H1 (cell line): ENCODE measurements at regions not wholly inside any gene's neighbourhood (a gene's known extent, or its start where the extent isn't known, plus 50 kb on each side); places are given as distances from the start of the nearest gene placed in this dataset.

Source experiments
- CREB1 ChIP-seq: IDR thresholded peaks from 2 replicates; pipeline ENCODE4 v1.6.1; 2012; ENCODE audit warnings: inconsistent platforms
- FOSL1 ChIP-seq: IDR thresholded peaks from 2 replicates; pipeline ENCODE4 v1.6.1; 2011; ENCODE audit warnings: mild to moderate bottlenecking, low read depth, low read length, moderate library complexity; ENCODE audit not compliant: insufficient read depth
- HDAC2 ChIP-seq, 2 experiments: fragments of 300-600 bp in 1 of 2; sonication (generic) in 1 of 2; IDR thresholded peaks; 2 replicates each; pipeline ENCODE4 v1.6.1; 2011 to 2012; ENCODE audit warnings: low read depth in 2 of 2, low read length in 2 of 2, mild to moderate bottlenecking in 2 of 2, moderate library complexity in 2 of 2, borderline replicate concordance in 1 of 2, inconsistent platforms in 1 of 2
- POLR2AphosphoS5 ChIP-seq: IDR thresholded peaks from 2 replicates; pipeline ENCODE4 v1.6.1; 2011; ENCODE audit warnings: low read depth, low read length
- SIN3A ChIP-seq, 2 experiments: IDR thresholded peaks in 1 of 2; conservative IDR thresholded peaks in 1 of 2; 2 replicates each; pipeline ENCODE4 v1.6.1; 2011 to 2012; ENCODE audit warnings: low read length in 2 of 2, improper control_type of control experiment in 1 of 2, low read depth in 1 of 2, mild to moderate bottlenecking in 1 of 2
- SIX5 ChIP-seq: IDR thresholded peaks from 2 replicates; pipeline ENCODE4 v1.6.1; 2011; ENCODE audit warnings: mild to moderate bottlenecking, low read depth, low read length
- TF ChIP-seq, protein P1 (sequence below), 3 experiments: IDR thresholded peaks; 1 replicate in 2 of 3; 2 replicates in 1 of 3; pipeline versions ENCODE4 v1.5.1 to v1.6.1; 2011; ENCODE audit warnings: low read length in 3 of 3, mild to moderate bottlenecking in 3 of 3, inconsistent platforms in 2 of 3, low read depth in 1 of 3, moderate library complexity in 1 of 3; ENCODE audit not compliant: insufficient read depth in 1 of 3; ENCODE audit errors: control extremely low read depth in 1 of 3

DNA sequence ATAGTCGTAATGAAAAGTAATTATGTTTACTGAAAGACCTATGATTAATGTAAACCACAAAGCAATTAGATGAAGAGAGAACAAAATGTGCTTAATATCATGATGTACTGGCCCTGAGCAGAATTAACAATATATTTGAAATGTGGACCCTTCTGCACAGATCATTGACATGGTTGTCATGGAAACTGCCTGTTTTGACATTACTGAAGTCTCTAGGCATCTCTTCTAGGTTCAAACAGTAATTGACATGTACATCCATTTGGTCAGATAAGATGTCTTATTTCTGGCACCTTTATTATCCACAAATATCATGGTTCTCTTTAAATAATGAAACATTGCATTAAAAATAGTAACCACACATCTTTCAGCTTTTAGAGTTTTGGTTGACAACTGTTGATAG is 251.7 kb upstream of the GNPDA2 start:
- no peak for TF ChIP-seq SIN3A (conservative IDR thresholded peaks at IDR 0.05 in 1 of 2, IDR thresholded peaks at IDR 0.05 in 1 of 2; ENCODE audit: low read depth in 1 of 2, low read length in 2 of 2)
- no peak for TF ChIP-seq HDAC2 (IDR thresholded peaks at IDR 0.05; ENCODE audit: borderline replicate concordance in 1 of 2, low read depth in 2 of 2, low read length in 2 of 2)
- TF ChIP-seq CREB1: no peak
- no peak for TF ChIP-seq SIX5
- TF ChIP-seq, protein P1, sequence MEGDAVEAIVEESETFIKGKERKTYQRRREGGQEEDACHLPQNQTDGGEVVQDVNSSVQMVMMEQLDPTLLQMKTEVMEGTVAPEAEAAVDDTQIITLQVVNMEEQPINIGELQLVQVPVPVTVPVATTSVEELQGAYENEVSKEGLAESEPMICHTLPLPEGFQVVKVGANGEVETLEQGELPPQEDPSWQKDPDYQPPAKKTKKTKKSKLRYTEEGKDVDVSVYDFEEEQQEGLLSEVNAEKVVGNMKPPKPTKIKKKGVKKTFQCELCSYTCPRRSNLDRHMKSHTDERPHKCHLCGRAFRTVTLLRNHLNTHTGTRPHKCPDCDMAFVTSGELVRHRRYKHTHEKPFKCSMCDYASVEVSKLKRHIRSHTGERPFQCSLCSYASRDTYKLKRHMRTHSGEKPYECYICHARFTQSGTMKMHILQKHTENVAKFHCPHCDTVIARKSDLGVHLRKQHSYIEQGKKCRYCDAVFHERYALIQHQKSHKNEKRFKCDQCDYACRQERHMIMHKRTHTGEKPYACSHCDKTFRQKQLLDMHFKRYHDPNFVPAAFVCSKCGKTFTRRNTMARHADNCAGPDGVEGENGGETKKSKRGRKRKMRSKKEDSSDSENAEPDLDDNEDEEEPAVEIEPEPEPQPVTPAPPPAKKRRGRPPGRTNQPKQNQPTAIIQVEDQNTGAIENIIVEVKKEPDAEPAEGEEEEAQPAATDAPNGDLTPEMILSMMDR (IDR thresholded peaks at IDR 0.05; ENCODE audit: control extremely low read depth in 1 of 3, insufficient read depth in 1 of 3, low read depth in 1 of 3, low read length in 3 of 3): no peak
- no peak for TF ChIP-seq FOSL1
- TF ChIP-seq POLR2AphosphoS5: no peak
